SK-N-SH (cell line): ENCODE measurements at regions not wholly inside any gene's neighbourhood (a gene's known extent, or its start where the extent isn't known, plus 50 kb on each side); places are given as distances from the start of the nearest gene placed in this dataset.
A peak's percentile ranks its signal among the peaks of the same experiment; 100 is the strongest.

Experiments
- CTCF ChIA-PET: fragments of 300-600, 350-600 bp; formaldehyde crosslinking; extraction: SDS; loops from one replicate; lab custom pipeline; 2021; lab: Yijun Ruan, JAX
- POLR2A ChIA-PET: fragments of 350-600 bp; sonication (Branson Sonifier 250); formaldehyde crosslinking; extraction: SDS; loops from one replicate; lab custom pipeline; 2020; ENCODE audit warnings: antibody characterized with exemption, inconsistent platforms; lab: Yijun Ruan, JAX
- DNase-seq: peaks from one replicate; pipeline ENCODE4 v3.0.0; 2012
- H2AFZ ChIP-seq: fragments of 200-600 bp; sonication (generic); 2 replicates; pipeline ENCODE4 v1.8.1; 2016; ENCODE audit warnings: antibody characterized with exemption, mild to moderate bottlenecking, low read depth
- H3F3A ChIP-seq: fragments of 200-600 bp; sonication (generic); replicated peaks from 2 replicates; pipeline ENCODE3; 2016; ENCODE audit warnings: antibody characterized with exemption, mild to moderate bottlenecking; ENCODE audit not compliant: insufficient read depth
- H3K27ac ChIP-seq, 2 experiments: fragments of 200-500 bp in 1 of 2; fragments of 200-600 bp in 1 of 2; sonication (Bioruptor generic) in 1 of 2; sonication (generic), shearing (Covaris generic) in 1 of 2; 2 replicates each; pipeline versions ENCODE4 v1.5.1 to v1.6.1; 2014 to 2016; ENCODE audit warnings: low read depth in 2 of 2, inconsistent platforms in 1 of 2, low read length in 1 of 2, mild to moderate bottlenecking in 1 of 2, mixed read lengths in 1 of 2
- H3K27me3 ChIP-seq: fragments of 200-600 bp; sonication (generic), shearing (Covaris generic); 2 replicates; pipeline ENCODE4 v1.6.1; 2016; ENCODE audit warnings: mixed run types; ENCODE audit not compliant: insufficient read depth
- H3K36me3 ChIP-seq, 2 experiments: fragments of 200-500 bp in 1 of 2; fragments of 200-600 bp in 1 of 2; sonication (Bioruptor generic) in 1 of 2; sonication (generic) in 1 of 2; replicated peaks in 1 of 2; 2 replicates each; pipeline versions ENCODE3 to v1.5.1; 2014 to 2016; ENCODE audit warnings: low read length in 1 of 2, mild to moderate bottlenecking in 1 of 2; ENCODE audit not compliant: insufficient read depth in 2 of 2, control insufficient read depth in 1 of 2
- H3K4me1 ChIP-seq, 2 experiments: fragments of 200-500 bp in 1 of 2; fragments of 200-600 bp in 1 of 2; sonication (Bioruptor generic) in 1 of 2; sonication (generic), shearing (Covaris generic) in 1 of 2; 2 replicates each; pipeline versions ENCODE4 v1.5.1 to v1.6.1; 2014 to 2016; ENCODE audit warnings: low read depth in 1 of 2, low read length in 1 of 2, mixed run types in 1 of 2; ENCODE audit not compliant: insufficient read depth in 2 of 2, control insufficient read depth in 1 of 2
- H3K4me2 ChIP-seq: fragments of 200-600 bp; sonication (generic), shearing (Covaris generic); 2 replicates; pipeline ENCODE4 v1.6.1; 2017; ENCODE audit warnings: mixed run types
- H3K4me3 ChIP-seq, 2 experiments: fragments of 200-500 bp in 1 of 2; fragments of 200-600 bp in 1 of 2; sonication (Bioruptor generic) in 1 of 2; sonication (generic), shearing (Covaris generic) in 1 of 2; 2 replicates each; pipeline versions ENCODE4 v1.5.1 to v1.8.1; 2014 to 2016; ENCODE audit warnings: low read depth in 2 of 2, inconsistent platforms in 1 of 2, low read length in 1 of 2, mild to moderate bottlenecking in 1 of 2, mixed read lengths in 1 of 2, moderate library complexity in 1 of 2
- H3K79me2 ChIP-seq: fragments of 200-600 bp; sonication (generic); 2 replicates; pipeline ENCODE4 v1.8.1; 2017; ENCODE audit warnings: mild to moderate bottlenecking; ENCODE audit not compliant: insufficient read depth
- H3K9ac ChIP-seq: fragments of 200-600 bp; sonication (generic); 2 replicates; pipeline ENCODE4 v1.6.1; 2017; ENCODE audit warnings: mixed run types
- H3K9me2 ChIP-seq: fragments of 200-600 bp; sonication (generic); 2 replicates; pipeline ENCODE4 v1.6.1; 2017; ENCODE audit warnings: mixed run types
- H3K9me3 ChIP-seq: fragments of 200-600 bp; sonication (generic); 2 replicates; pipeline ENCODE4 v1.6.1; 2017; ENCODE audit warnings: mixed run types, mild to moderate bottlenecking, moderate library complexity
- H4K20me1 ChIP-seq: fragments of 200-600 bp; sonication (generic); 2 replicates; pipeline ENCODE4 v1.6.1; 2017; ENCODE audit warnings: mild to moderate bottlenecking, mixed run types; ENCODE audit not compliant: insufficient read depth
- CHD2 ChIP-seq: fragments of 150-350 bp; IDR thresholded peaks from 2 replicates; pipeline ENCODE4 v1.6.1; 2018; ENCODE audit warnings: low read length; ENCODE audit not compliant: partially characterized antibody
- ELF1 ChIP-seq: IDR thresholded peaks from 2 replicates; pipeline ENCODE4 v1.4.0; 2012
- EP300 ChIP-seq, 2 experiments: IDR thresholded peaks; 2 replicates each; pipeline versions ENCODE4 v1.4.0 to v1.6.1; 2012; ENCODE audit warnings: borderline replicate concordance in 1 of 2, low read depth in 1 of 2, low read length in 1 of 2
- EZH2phosphoT487 ChIP-seq: fragments of 200-600 bp; sonication (generic); IDR thresholded peaks from 2 replicates; pipeline ENCODE4 v1.6.1; 2017; ENCODE audit warnings: low read depth, mixed run types, mild to moderate bottlenecking, antibody characterized with exemption, moderate library complexity, borderline replicate concordance
- FOSL2 ChIP-seq: IDR thresholded peaks from 2 replicates; pipeline ENCODE4 v1.4.0; 2012; ENCODE audit warnings: low read depth, mild to moderate bottlenecking, moderate library complexity, borderline replicate concordance
- FOXJ3 ChIP-seq: sonication (generic); formaldehyde crosslinking; IDR thresholded peaks from 2 replicates; pipeline ENCODE4 v1.5.1; 2020; ENCODE audit warnings: mild to moderate bottlenecking, missing genetic modification reagents
- FOXM1 ChIP-seq: IDR thresholded peaks from 2 replicates; pipeline ENCODE4 v1.4.0; 2012; ENCODE audit warnings: low read depth, mild to moderate bottlenecking
- MXI1 ChIP-seq: IDR thresholded peaks from 2 replicates; pipeline ENCODE4 v1.6.1; 2012; ENCODE audit warnings: mild to moderate bottlenecking, low read depth, low read length, improper control_type of control experiment
- POLR2AphosphoS5 ChIP-seq: IDR thresholded peaks from 2 replicates; pipeline ENCODE4 v1.6.1; 2012; ENCODE audit warnings: low read depth, low read length
- RAD21 ChIP-seq: IDR thresholded peaks from 2 replicates; pipeline ENCODE4 v1.6.1; 2012; ENCODE audit warnings: mild to moderate bottlenecking, low read length
- RCOR1 ChIP-seq: fragments of 150-350 bp; IDR thresholded peaks from 2 replicates; pipeline ENCODE4 v1.6.1; 2017; ENCODE audit warnings: antibody characterized with exemption, low read length
- RFX5 ChIP-seq: IDR thresholded peaks from 2 replicates; pipeline ENCODE4 v1.6.1; 2012; ENCODE audit warnings: mild to moderate bottlenecking, improper control_type of control experiment, low read length
- RXRA ChIP-seq: IDR thresholded peaks from 2 replicates; pipeline ENCODE4 v1.4.0; 2012; ENCODE audit warnings: low read depth, mild to moderate bottlenecking, borderline replicate concordance
- SIN3A ChIP-seq: IDR thresholded peaks from 2 replicates; pipeline ENCODE4 v1.6.1; 2012; ENCODE audit warnings: low read depth, mild to moderate bottlenecking, low read length, moderate library complexity, borderline replicate concordance
- WGBS: methylation state at CpG from one replicate; pipeline ENCODE4 v1.1.6; 2017; ENCODE audit warnings: low lambda C conversion rate; 5-methylcytosine and 5-hydroxymethylcytosine counted together
- TF ChIP-seq, protein P1 (sequence below): IDR thresholded peaks from 2 replicates; pipeline ENCODE4 v1.4.0; 2012; ENCODE audit warnings: low read depth, borderline replicate concordance
- TF ChIP-seq, protein P2 (sequence below): IDR thresholded peaks from 2 replicates; pipeline ENCODE4 v1.4.0; 2012; ENCODE audit warnings: low read depth, borderline replicate concordance
- TF ChIP-seq, protein P3 (sequence below): fragments of 150-350 bp; IDR thresholded peaks from 2 replicates; pipeline ENCODE4 v1.6.1; 2016; ENCODE audit warnings: mild to moderate bottlenecking, low read depth, low read length

DNA sequence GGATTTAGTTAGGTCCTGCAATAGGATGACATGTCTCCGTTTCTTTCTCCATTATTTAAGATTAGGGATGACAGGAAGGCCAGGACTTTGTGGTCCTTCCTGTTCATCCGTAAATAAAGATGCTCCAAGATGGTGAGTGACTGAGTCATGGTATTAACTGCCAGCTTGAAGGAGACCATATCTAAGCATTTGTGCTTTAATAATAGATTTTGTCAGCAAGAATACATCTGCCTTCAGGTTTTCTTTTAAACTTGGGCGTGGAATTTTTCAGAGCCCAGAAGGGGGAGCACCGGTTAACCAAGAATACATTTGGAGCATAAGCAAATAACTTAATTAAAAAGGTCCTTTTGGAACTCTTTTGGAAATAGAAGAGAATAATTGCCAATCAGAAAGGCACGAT is 68.2 kb downstream of the ARHGAP35 start (continued):
- TF ChIP-seq, protein P1, sequence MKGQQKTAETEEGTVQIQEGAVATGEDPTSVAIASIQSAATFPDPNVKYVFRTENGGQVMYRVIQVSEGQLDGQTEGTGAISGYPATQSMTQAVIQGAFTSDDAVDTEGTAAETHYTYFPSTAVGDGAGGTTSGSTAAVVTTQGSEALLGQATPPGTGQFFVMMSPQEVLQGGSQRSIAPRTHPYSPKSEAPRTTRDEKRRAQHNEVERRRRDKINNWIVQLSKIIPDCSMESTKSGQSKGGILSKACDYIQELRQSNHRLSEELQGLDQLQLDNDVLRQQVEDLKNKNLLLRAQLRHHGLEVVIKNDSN, result no peak
- TF ChIP-seq RFX5, result no peak
- no peak for TF ChIP-seq EZH2phosphoT487
- TF ChIP-seq RAD21, result peak; percentile 30
- no peak for TF ChIP-seq RCOR1
- TF ChIP-seq ELF1, result no peak
- TF ChIP-seq SIN3A, result peak; percentile 48; the same call in 1 of the 2 replicates
- TF ChIP-seq RXRA, result peak; percentile 39; the same call in 1 of the 2 replicates
- no peak for TF ChIP-seq MXI1

DNA sequence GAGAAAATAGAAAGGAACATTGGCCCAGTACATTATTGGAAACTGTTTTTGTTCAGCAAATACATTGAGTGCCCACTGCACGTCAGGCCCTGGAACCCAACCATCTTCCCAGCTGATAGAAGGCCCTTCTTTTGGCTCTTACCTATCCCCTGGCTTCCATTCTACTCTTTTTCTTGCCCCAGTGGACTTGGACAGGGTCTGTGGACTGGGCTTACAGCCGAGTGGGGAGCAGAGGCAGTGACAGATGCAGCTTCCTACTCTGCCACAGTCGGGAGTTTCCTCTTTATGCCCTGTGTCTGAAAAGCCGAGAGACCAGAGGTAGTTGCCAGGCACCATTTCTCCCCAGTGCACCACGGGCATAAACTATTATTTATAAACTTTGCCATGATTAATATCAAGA is 70.4 kb downstream of the ARHGAP35 start:
- H3K4me3 ChIP-seq, result no peak overlapping the region
- no peaks in the 10 kb centered on the region for H3K9me3 ChIP-seq
- H3K27ac ChIP-seq, result peak overlapping the region in 1 of 2 experiments; percentile 46; a peak in 1 of 4 replicates
- no peak overlapping the region for H3K9ac ChIP-seq
- POLR2A ChIA-PET, result no interaction called here
- no peak overlapping the region for H2AFZ ChIP-seq
- peaks cover 54% of the 10 kb centered on the region for H3F3A ChIP-seq
- H4K20me1 ChIP-seq, result peaks cover 82% of the 10 kb centered on the region
- no peaks in the 10 kb centered on the region for H3K27me3 ChIP-seq
- no peak overlapping the region for H3K4me2 ChIP-seq
- CTCF ChIA-PET, result interaction anchor here (0.9 kb wide), 1 partner anchor 15 kb away, joined by 3 read pairs; no protein-coding TSS in a partner anchor
- peaks cover 100% of the 10 kb centered on the region for H3K79me2 ChIP-seq
- H3K4me1 ChIP-seq, result peaks cover 8 to 57% of the 10 kb centered on the region in 2 experiments
- no peaks in the 10 kb centered on the region for H3K36me3 ChIP-seq
- TF ChIP-seq CHD2 (no peak), EZH2phosphoT487 (no peak), FOXJ3 (CRISPR knock-in tag) (no peak), RFX5 (no peak), FOXM1 (no peak), RXRA (no peak), RCOR1 (no peak), EP300 (IDR thresholded peaks at IDR 0.05; ENCODE audit: borderline replicate concordance in 1 of 2, low read depth in 1 of 2, low read length in 1 of 2) (no peak), POLR2AphosphoS5 (no peak), FOSL2 (no peak)
- TF ChIP-seq, protein P1, result no peak
- TF ChIP-seq, protein P2, sequence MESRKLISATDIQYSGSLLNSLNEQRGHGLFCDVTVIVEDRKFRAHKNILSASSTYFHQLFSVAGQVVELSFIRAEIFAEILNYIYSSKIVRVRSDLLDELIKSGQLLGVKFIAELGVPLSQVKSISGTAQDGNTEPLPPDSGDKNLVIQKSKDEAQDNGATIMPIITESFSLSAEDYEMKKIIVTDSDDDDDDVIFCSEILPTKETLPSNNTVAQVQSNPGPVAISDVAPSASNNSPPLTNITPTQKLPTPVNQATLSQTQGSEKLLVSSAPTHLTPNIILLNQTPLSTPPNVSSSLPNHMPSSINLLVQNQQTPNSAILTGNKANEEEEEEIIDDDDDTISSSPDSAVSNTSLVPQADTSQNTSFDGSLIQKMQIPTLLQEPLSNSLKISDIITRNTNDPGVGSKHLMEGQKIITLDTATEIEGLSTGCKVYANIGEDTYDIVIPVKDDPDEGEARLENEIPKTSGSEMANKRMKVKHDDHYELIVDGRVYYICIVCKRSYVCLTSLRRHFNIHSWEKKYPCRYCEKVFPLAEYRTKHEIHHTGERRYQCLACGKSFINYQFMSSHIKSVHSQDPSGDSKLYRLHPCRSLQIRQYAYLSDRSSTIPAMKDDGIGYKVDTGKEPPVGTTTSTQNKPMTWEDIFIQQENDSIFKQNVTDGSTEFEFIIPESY, result no peak
- TF ChIP-seq, protein P3, sequence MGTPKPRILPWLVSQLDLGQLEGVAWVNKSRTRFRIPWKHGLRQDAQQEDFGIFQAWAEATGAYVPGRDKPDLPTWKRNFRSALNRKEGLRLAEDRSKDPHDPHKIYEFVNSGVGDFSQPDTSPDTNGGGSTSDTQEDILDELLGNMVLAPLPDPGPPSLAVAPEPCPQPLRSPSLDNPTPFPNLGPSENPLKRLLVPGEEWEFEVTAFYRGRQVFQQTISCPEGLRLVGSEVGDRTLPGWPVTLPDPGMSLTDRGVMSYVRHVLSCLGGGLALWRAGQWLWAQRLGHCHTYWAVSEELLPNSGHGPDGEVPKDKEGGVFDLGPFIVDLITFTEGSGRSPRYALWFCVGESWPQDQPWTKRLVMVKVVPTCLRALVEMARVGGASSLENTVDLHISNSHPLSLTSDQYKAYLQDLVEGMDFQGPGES, result no peak
- 87% methylated on average over 5 of the region's 5 CpGs for WGBS
- H3K9me2 ChIP-seq, result no peaks in the 10 kb centered on the region
- DNase-seq, result no peak
